ENCODE measurements at regions not wholly inside any gene's neighbourhood (a gene's known extent, or its start where the extent isn't known, plus 50 kb on each side); places are given as distances from the start of the nearest gene placed in this dataset.

DNA sequence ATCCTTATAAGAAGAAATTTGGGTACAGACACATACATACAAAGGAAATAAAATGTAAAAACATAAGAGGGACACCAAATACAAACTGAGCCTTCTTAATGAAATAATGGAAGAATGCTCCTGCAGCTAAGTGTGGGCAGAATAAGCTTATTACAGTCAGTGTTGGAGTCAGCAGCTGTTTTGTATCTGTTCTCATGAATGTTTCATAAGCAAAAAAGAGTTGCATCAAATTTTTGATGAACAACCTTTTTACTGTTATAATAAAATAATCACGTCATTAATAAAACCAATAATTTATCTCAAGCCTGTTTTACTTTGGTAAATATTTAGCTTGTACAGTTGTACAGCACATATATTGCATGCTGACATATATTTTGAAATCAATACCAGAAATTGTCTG is 545.6 kb downstream of the LRRC70 start:
- H3K4me3 Mint-ChIP-seq (ENCODE audit: low read depth, unreplicated experiment): no peak overlapping the region
- no peaks in the 10 kb centered on the region for H3K36me3 Mint-ChIP-seq (ENCODE audit: insufficient read depth, unreplicated experiment)
- peaks cover 33% of the 10 kb centered on the region for H3K4me1 Mint-ChIP-seq (ENCODE audit: low read depth, unreplicated experiment)
- no peak overlapping the region for H3K27ac Mint-ChIP-seq (ENCODE audit: unreplicated experiment)
- H3K27me3 Mint-ChIP-seq (ENCODE audit: unreplicated experiment): no peaks in the 10 kb centered on the region
- DNase-seq: no peak
- TF ChIP-seq, protein P1, sequence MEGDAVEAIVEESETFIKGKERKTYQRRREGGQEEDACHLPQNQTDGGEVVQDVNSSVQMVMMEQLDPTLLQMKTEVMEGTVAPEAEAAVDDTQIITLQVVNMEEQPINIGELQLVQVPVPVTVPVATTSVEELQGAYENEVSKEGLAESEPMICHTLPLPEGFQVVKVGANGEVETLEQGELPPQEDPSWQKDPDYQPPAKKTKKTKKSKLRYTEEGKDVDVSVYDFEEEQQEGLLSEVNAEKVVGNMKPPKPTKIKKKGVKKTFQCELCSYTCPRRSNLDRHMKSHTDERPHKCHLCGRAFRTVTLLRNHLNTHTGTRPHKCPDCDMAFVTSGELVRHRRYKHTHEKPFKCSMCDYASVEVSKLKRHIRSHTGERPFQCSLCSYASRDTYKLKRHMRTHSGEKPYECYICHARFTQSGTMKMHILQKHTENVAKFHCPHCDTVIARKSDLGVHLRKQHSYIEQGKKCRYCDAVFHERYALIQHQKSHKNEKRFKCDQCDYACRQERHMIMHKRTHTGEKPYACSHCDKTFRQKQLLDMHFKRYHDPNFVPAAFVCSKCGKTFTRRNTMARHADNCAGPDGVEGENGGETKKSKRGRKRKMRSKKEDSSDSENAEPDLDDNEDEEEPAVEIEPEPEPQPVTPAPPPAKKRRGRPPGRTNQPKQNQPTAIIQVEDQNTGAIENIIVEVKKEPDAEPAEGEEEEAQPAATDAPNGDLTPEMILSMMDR (IDR thresholded peaks at IDR 0.05; ENCODE audit: unreplicated experiment): no peak
- BruUV-seq (replicated peaks): no TSS peak
- no peaks in the 10 kb centered on the region for H3K9me3 Mint-ChIP-seq (ENCODE audit: low read depth, unreplicated experiment)
- CTCF ChIA-PET: interaction anchor here (0.9 kb wide), 1 partner anchor 58 kb away, joined by 4 read pairs; no protein-coding TSS in a partner anchor
- intact Hi-C loops (cut with micrococcal nuclease; ENCODE audit: unreplicated experiment): loop anchor here (10.0 kb wide), 1 partner anchor 841 kb away; the partner anchor contains the start of gene HTR1A

DNA sequence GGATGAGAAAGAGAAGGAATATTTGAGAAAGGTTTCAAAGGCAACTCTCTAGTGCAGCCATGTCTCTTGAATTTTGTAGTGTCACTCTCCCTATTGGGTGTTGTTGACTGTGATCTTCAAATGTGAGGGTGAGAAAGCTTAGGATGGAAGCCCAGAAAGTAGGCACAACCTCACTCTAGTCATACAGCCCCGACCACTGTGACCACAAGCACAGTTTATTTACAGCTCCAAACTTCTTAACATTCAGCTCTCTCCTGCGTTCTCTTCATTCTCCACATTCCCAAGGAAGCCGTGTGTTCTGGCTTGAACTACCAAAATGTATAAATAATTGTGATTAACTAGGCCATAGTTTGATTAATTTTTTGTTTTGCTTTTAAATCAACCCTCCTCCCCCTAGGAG is 542.9 kb downstream of the LRRC70 start:
- no peak overlapping the region for H3K27ac Mint-ChIP-seq (ENCODE audit: unreplicated experiment)
- intact Hi-C loops (cut with micrococcal nuclease; ENCODE audit: unreplicated experiment): loop anchor here (10.0 kb wide), 1 partner anchor 843 kb away; the partner anchor contains the start of gene HTR1A
- DNase-seq: no peak
- no peaks in the 10 kb centered on the region for H3K36me3 Mint-ChIP-seq (ENCODE audit: insufficient read depth, unreplicated experiment)
- H3K27me3 Mint-ChIP-seq (ENCODE audit: unreplicated experiment): no peaks in the 10 kb centered on the region
- no TSS peak for BruUV-seq (replicated peaks)
- H3K4me3 Mint-ChIP-seq (ENCODE audit: low read depth, unreplicated experiment): no peak overlapping the region
- TF ChIP-seq, protein P1 (IDR thresholded peaks at IDR 0.05; ENCODE audit: unreplicated experiment): no peak
- no peaks in the 10 kb centered on the region for H3K9me3 Mint-ChIP-seq (ENCODE audit: low read depth, unreplicated experiment)
- CTCF ChIA-PET: no interaction called here
- peaks cover 11% of the 10 kb centered on the region for H3K4me1 Mint-ChIP-seq (ENCODE audit: low read depth, unreplicated experiment)

DNA sequence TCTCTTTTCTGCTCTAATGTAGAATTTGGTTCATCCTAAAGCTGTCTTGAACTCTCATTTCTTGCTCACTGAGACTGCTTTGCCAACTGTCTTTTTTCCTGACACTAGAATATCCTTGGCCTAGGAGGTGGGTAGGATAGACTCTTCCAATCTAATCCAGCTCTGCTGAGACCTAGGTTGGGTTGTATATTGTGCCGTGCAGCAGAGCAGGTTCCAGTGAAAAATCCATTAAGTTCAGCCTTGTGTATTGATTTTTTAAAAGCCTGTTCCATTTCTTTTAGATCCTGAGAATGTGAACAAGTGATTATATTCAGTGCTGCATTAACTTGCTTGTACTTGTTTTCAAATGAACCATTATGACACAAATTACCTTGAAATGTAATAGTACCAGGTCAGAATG is 539.6 kb downstream of the LRRC70 start:
- intact Hi-C loops (cut with micrococcal nuclease; ENCODE audit: unreplicated experiment): no loop called here
- H3K9me3 Mint-ChIP-seq (ENCODE audit: low read depth, unreplicated experiment): no peaks in the 10 kb centered on the region
- H3K36me3 Mint-ChIP-seq (ENCODE audit: insufficient read depth, unreplicated experiment): no peaks in the 10 kb centered on the region
- DNase-seq: no peak
- H3K4me3 Mint-ChIP-seq (ENCODE audit: low read depth, unreplicated experiment): no peak overlapping the region
- no peaks in the 10 kb centered on the region for H3K27me3 Mint-ChIP-seq (ENCODE audit: unreplicated experiment)
- H3K4me1 Mint-ChIP-seq (ENCODE audit: low read depth, unreplicated experiment): no peaks in the 10 kb centered on the region
- CTCF ChIA-PET: no interaction called here
- TF ChIP-seq, protein P1 (IDR thresholded peaks at IDR 0.05; ENCODE audit: unreplicated experiment): no peak
- no TSS peak for BruUV-seq (replicated peaks)
- no peak overlapping the region for H3K27ac Mint-ChIP-seq (ENCODE audit: unreplicated experiment)

DNA sequence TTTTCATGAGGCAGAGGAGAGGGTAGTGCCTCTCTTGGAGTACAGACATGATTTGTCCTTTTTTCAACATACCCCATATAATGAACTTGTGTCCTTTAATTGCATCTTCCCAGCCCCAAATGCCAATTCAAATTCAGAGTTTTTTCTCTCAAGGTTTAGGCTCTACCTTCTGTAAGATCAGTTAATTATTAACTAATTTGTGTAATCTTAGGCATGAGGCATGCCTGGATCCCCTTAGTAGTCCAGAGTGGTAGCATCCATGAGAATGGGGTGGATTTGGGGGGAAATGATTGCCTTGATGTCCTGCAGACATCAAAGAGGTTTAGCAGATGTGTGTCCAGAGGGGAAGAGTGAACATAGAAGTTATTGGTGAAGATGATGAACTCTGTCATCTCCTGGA is 533.3 kb downstream of the LRRC70 start:
- intact Hi-C loops (cut with micrococcal nuclease; ENCODE audit: unreplicated experiment): no loop called here
- no TSS peak for BruUV-seq (replicated peaks)
- no peaks in the 10 kb centered on the region for H3K9me3 Mint-ChIP-seq (ENCODE audit: low read depth, unreplicated experiment)
- DNase-seq: no peak
- CTCF ChIA-PET: no interaction called here
- TF ChIP-seq, protein P1 (IDR thresholded peaks at IDR 0.05; ENCODE audit: unreplicated experiment): no peak
- H3K27ac Mint-ChIP-seq (ENCODE audit: unreplicated experiment): no peak overlapping the region
- H3K4me3 Mint-ChIP-seq (ENCODE audit: low read depth, unreplicated experiment): no peak overlapping the region
- no peaks in the 10 kb centered on the region for H3K27me3 Mint-ChIP-seq (ENCODE audit: unreplicated experiment)
- H3K4me1 Mint-ChIP-seq (ENCODE audit: low read depth, unreplicated experiment): no peaks in the 10 kb centered on the region
- no peaks in the 10 kb centered on the region for H3K36me3 Mint-ChIP-seq (ENCODE audit: insufficient read depth, unreplicated experiment)

Measured in Calu3 (cell line).